AG04450 (cell line): ENCODE measurements at regions not wholly inside any gene's neighbourhood (a gene's known extent, or its start where the extent isn't known, plus 50 kb on each side); places are given as distances from the start of the nearest gene placed in this dataset.

Experiments used
- CTCF ChIA-PET: fragments of 300-600, 350-600 bp; formaldehyde crosslinking; extraction: SDS; loops from one replicate; lab custom pipeline; 2022; ENCODE audit warnings: antibody characterized with exemption, inconsistent platforms; lab: Charles Lee
- POLR2A ChIA-PET: fragments of 350-600 bp; formaldehyde crosslinking; extraction: SDS; loops from one replicate; lab custom pipeline; 2021; ENCODE audit warnings: antibody characterized with exemption, inconsistent platforms; lab: Yijun Ruan, JAX
- DNase-seq: peaks from one replicate; pipeline ENCODE4 v3.0.0-alpha.2; 2011; ENCODE audit warnings: low read depth, low spot score
- H3K27ac ChIP-seq: one replicate; pipeline ENCODE4 v1.5.1; 2012; ENCODE audit warnings: low read depth, low read length, control low read depth
- H3K27me3 ChIP-seq: one replicate; pipeline ENCODE4 v1.6.0; 2012; ENCODE audit warnings: low read length; ENCODE audit not compliant: control insufficient read depth, insufficient read depth
- H3K4me3 ChIP-seq: 2 replicates; pipeline ENCODE4 v1.5.1; 2011; ENCODE audit warnings: mild to moderate bottlenecking, low read depth, low read length, control low read depth
- H3K9me3 ChIP-seq: 2 replicates; pipeline ENCODE4 v1.5.1; 2012; ENCODE audit warnings: low read length; ENCODE audit not compliant: control insufficient read depth, insufficient read depth
- TF ChIP-seq, protein P1 (sequence below): IDR thresholded peaks from 2 replicates; pipeline ENCODE4 v1.5.1; 2011; ENCODE audit warnings: low read depth, low read length, control low read depth, inconsistent platforms

DNA sequence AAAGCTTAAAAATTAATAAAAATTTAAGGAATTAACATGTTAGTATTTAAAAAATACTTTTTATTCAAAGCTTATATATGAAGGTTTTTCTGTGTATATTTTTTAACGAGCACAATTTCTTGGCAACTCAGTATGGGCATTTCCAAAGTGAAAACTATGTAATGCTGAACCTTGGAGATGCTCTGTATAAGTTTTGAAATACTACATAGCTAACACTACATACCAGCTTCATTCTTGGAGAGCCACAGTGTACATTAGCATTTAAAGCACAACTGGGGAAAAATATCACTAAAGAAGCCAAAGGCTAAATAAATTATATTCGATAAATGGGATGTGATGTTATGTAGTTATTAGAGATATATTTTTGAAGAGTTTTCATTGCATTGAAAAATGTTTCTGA lies 446.5 kb downstream of the CCDC85A start:
- ChIA-PET CTCF (no interaction called here), POLR2A (no interaction called here)
- Histone ChIP-seq H3K27ac (no peak overlapping the region), H3K4me3 (no peak overlapping the region), H3K9me3 (no peaks in the 10 kb centered on the region; the same call in 1 of the 2 replicates), H3K27me3 (no peaks in the 10 kb centered on the region)
- DNase-seq: no peak
- TF ChIP-seq, protein P1, sequence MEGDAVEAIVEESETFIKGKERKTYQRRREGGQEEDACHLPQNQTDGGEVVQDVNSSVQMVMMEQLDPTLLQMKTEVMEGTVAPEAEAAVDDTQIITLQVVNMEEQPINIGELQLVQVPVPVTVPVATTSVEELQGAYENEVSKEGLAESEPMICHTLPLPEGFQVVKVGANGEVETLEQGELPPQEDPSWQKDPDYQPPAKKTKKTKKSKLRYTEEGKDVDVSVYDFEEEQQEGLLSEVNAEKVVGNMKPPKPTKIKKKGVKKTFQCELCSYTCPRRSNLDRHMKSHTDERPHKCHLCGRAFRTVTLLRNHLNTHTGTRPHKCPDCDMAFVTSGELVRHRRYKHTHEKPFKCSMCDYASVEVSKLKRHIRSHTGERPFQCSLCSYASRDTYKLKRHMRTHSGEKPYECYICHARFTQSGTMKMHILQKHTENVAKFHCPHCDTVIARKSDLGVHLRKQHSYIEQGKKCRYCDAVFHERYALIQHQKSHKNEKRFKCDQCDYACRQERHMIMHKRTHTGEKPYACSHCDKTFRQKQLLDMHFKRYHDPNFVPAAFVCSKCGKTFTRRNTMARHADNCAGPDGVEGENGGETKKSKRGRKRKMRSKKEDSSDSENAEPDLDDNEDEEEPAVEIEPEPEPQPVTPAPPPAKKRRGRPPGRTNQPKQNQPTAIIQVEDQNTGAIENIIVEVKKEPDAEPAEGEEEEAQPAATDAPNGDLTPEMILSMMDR: no peak

- no peak for DNase-seq
- Histone ChIP-seq H3K27ac (no peak overlapping the region), H3K27me3 (no peaks in the 10 kb centered on the region), H3K9me3 (peaks cover 2% of the 10 kb centered on the region; the same call in 1 of the 2 replicates), H3K4me3 (no peak overlapping the region)
- CTCF ChIA-PET: no interaction called here
- TF ChIP-seq, protein P1: no peak
- POLR2A ChIA-PET: no interaction called here
Measured at GRCh38 chr2:56647997-56648396, 464.2 kb downstream of the CCDC85A start.

GRCh38 chr2:56648802-56649201 lies 465.0 kb downstream of the CCDC85A start:
- no peak for DNase-seq
- CTCF ChIA-PET: no interaction called here
- Histone ChIP-seq H3K27me3 (no peaks in the 10 kb centered on the region), H3K9me3 (peaks cover 2% of the 10 kb centered on the region; the same call in 1 of the 2 replicates), H3K4me3 (no peak overlapping the region), H3K27ac (no peak overlapping the region)
- POLR2A ChIA-PET: no interaction called here
- TF ChIP-seq, protein P1: no peak

GRCh38 chr2:56654936-56655335 lies 471.1 kb downstream of the CCDC85A start:
- TF ChIP-seq, protein P1: no peak
- no peak for DNase-seq
- ChIA-PET POLR2A (no interaction called here), CTCF (no interaction called here)
- Histone ChIP-seq H3K27me3 (no peaks in the 10 kb centered on the region), H3K4me3 (no peak overlapping the region), H3K27ac (no peak overlapping the region), H3K9me3 (peaks cover 2% of the 10 kb centered on the region; the same call in 1 of the 2 replicates)

DNA sequence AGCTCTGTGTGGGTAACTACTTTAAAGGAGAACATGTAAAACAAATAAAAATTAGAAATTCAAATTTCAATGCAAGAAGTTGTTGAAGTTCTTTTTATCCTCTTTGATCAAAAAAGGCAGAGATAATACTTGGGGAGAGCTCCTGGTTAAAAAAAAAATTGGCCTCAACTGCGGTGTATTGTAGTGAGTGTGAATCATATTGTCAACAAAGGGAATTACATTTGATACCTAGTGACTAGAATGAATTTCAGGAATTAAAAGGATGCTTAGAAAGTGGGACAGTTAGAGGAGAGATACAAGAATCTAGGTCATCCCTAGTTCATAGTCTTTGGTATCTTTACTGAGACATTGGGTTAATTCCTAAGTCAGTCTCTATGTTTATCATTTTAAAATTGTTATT lies 473.0 kb downstream of the CCDC85A start:
- Histone ChIP-seq H3K4me3 (no peak overlapping the region), H3K27me3 (no peaks in the 10 kb centered on the region), H3K27ac (no peak overlapping the region), H3K9me3 (no peaks in the 10 kb centered on the region; the same call in 1 of the 2 replicates)
- ChIA-PET CTCF (no interaction called here), POLR2A (no interaction called here)
- no peak for DNase-seq
- TF ChIP-seq, protein P1: no peak
